B cell (primary cell): ENCODE measurements at regions not wholly inside any gene's neighbourhood (a gene's known extent, or its start where the extent isn't known, plus 50 kb on each side); places are given as distances from the start of the nearest gene placed in this dataset.

Source experiments
- ATAC-seq: fragments of 200-7000 bp; cut with Tn5 transposase; one replicate; pipeline ENCODE4 v1.10.0; 2021; ENCODE audit warnings: low read depth, mild to moderate bottlenecking, moderate number of reproducible peaks, moderate library complexity
- CTCF ChIA-PET: fragments of 350-600 bp; sonication (Branson Sonifier 250); formaldehyde crosslinking; loops from one replicate; lab custom pipeline; 2021; ENCODE audit warnings: antibody characterized with exemption, inconsistent platforms; lab: Charles Lee
- POLR2A ChIA-PET: fragments of 350-600 bp; sonication (Branson Sonifier 250); formaldehyde crosslinking; loops from one replicate; lab custom pipeline; 2021; ENCODE audit warnings: antibody characterized with exemption; lab: Charles Lee
- DNase-seq: peaks from one replicate; pipeline ENCODE4 v3.0.0; 2013
- H2AFZ ChIP-seq: 2 replicates; pipeline ENCODE4 v1.6.1; 2012; ENCODE audit warnings: mild to moderate bottlenecking, low read depth, low read length; ENCODE audit not compliant: insufficient read depth, poor library complexity, severe bottlenecking
- H3K27ac ChIP-seq, 2 donors: 1 replicate in 1 of 2; 2 replicates in 1 of 2; pipeline ENCODE4 v1.5.1; 2012 to 2013; ENCODE audit warnings: low read length in 2 of 2, mild to moderate bottlenecking in 2 of 2, moderate library complexity in 1 of 2
- H3K27me3 ChIP-seq, 4 experiments: fragments of 200-600 bp in 1 of 4; sonication (generic) in 1 of 4; replicated peaks in 1 of 4; 1 replicate in 2 of 4; 2 replicates in 2 of 4; pipeline versions ENCODE4 v1.6.1 to v1.7.0; 2013 to 2016; ENCODE audit warnings: low read length in 3 of 4, mild to moderate bottlenecking in 2 of 4, mixed read lengths in 1 of 4, moderate library complexity in 1 of 4; ENCODE audit not compliant: insufficient read depth in 4 of 4, control insufficient read depth in 3 of 4; ENCODE audit errors: control extremely low read depth in 1 of 4
- H3K36me3 ChIP-seq, 2 experiments: replicated peaks in 1 of 2; 1 replicate in 1 of 2; 2 replicates in 1 of 2; pipeline versions ENCODE4 v1.6.1 to v1.7.1; 2013; ENCODE audit warnings: low read length in 1 of 2; ENCODE audit not compliant: insufficient read depth in 2 of 2, control insufficient read depth in 1 of 2; ENCODE audit errors: control extremely low read depth in 1 of 2, extremely low read depth in 1 of 2
- H3K4me1 ChIP-seq, 2 donors: fragments of 200-600 bp in 1 of 2; sonication (generic) in 1 of 2; 1 replicate in 1 of 2; 2 replicates in 1 of 2; pipeline versions ENCODE4 v1.5.1 to v1.6.1; 2013 to 2017; ENCODE audit warnings: low read length in 2 of 2; ENCODE audit not compliant: control insufficient read depth in 2 of 2, insufficient read depth in 2 of 2
- H3K4me2 ChIP-seq: replicated peaks from 2 replicates; pipeline ENCODE3; 2012; ENCODE audit warnings: mild to moderate bottlenecking, low read depth, low read length; ENCODE audit not compliant: poor library complexity, severe bottlenecking
- H3K4me3 ChIP-seq, 5 experiments: fragments of 200-600 bp in 1 of 5; sonication (generic) in 1 of 5; 1 replicate in 3 of 5; 2 replicates in 2 of 5; pipeline versions ENCODE4 v1.5.1 to v1.7.0; 2011 to 2016; ENCODE audit warnings: low read length in 4 of 5, mild to moderate bottlenecking in 4 of 5, low read depth in 2 of 5, control low read depth in 1 of 5, moderate library complexity in 1 of 5; ENCODE audit not compliant: insufficient read depth in 1 of 5; ENCODE audit errors: control extremely low read depth in 1 of 5, extremely low read depth in 1 of 5
- H3K79me2 ChIP-seq: fragments of 200-600 bp; sonication (generic); one replicate; pipeline ENCODE4 v1.6.0; 2016; ENCODE audit warnings: low read length; ENCODE audit not compliant: control insufficient read depth, insufficient read depth
- H3K9ac ChIP-seq: fragments of 200-600 bp; sonication (generic); 2 replicates; pipeline ENCODE4 v1.6.1; 2017; ENCODE audit warnings: mild to moderate bottlenecking, low read length, moderate library complexity
- H3K9me3 ChIP-seq, 3 donors: one replicate each; pipeline versions ENCODE4 v1.6.1 to v1.7.1; 2013; ENCODE audit warnings: low read length in 2 of 3; ENCODE audit not compliant: control insufficient read depth in 2 of 3, insufficient read depth in 1 of 3; ENCODE audit errors: control extremely low read depth in 1 of 3
- H4K20me1 ChIP-seq: 2 replicates; pipeline ENCODE4 v1.6.0; 2012; ENCODE audit warnings: mild to moderate bottlenecking, low read length; ENCODE audit not compliant: insufficient read depth, control insufficient read depth, poor library complexity, severe bottlenecking
- H3K27ac Mint-ChIP-seq: one replicate; pipeline ENCODE4 v1.8.0; 2021; ENCODE audit warnings: mixed read lengths
- H3K27me3 Mint-ChIP-seq: one replicate; pipeline ENCODE4 v1.8.0; 2021; ENCODE audit warnings: mixed read lengths
- H3K4me1 Mint-ChIP-seq: one replicate; pipeline ENCODE4 v1.8.0; 2021; ENCODE audit warnings: mixed read lengths
- H3K4me3 Mint-ChIP-seq: one replicate; pipeline ENCODE4 v1.8.0; 2021; ENCODE audit warnings: mixed read lengths
- H3K9me3 Mint-ChIP-seq: one replicate; pipeline ENCODE4 v1.8.0; 2022; ENCODE audit warnings: mixed read lengths; ENCODE audit not compliant: insufficient read depth
- CTCF ChIP-seq: fragments of 200-600 bp; IDR thresholded peaks from one replicate; pipeline ENCODE4 v1.8.0; 2022; ENCODE audit warnings: antibody characterized with exemption, mild to moderate bottlenecking
- EZH2 ChIP-seq: IDR thresholded peaks from 2 replicates; pipeline ENCODE4 v1.6.1; 2012; ENCODE audit warnings: borderline replicate concordance, low read depth, mild to moderate bottlenecking, moderate library complexity, low read length; ENCODE audit not compliant: insufficient read depth, poor library complexity, severe bottlenecking
- WGBS: methylation state at CpG from one replicate; pipeline ENCODE4 v1.1.5; 2013; ENCODE audit warnings: missing lambda C conversion rate; ENCODE audit not compliant: insufficient coverage; 5-methylcytosine and 5-hydroxymethylcytosine counted together
- intact Hi-C: fragments of 100-400 bp; cut with micrococcal nuclease; formaldehyde crosslinking; loops from one replicate; pipeline ENCODE4 v1.10.0; 2022

- Histone ChIP-seq H3K9me3 (peaks cover 0 to 12% (median 1%) of the 10 kb centered on the region in 3 donors), H3K27ac (no peak overlapping the region), H3K9ac (no peak overlapping the region), H2AFZ (no peak overlapping the region), H4K20me1 (no peaks in the 10 kb centered on the region), H3K79me2 (no peaks in the 10 kb centered on the region), H3K27me3 (no peaks in the 10 kb centered on the region), H3K4me2 (no peak overlapping the region), H3K36me3 (no peaks in the 10 kb centered on the region), H3K4me1 (no peaks in the 10 kb centered on the region), H3K4me3 (no peak overlapping the region)
- intact Hi-C loops: no loop called here
- no peak for ATAC-seq
- Mint-ChIP-seq H3K9me3 (no peaks in the 10 kb centered on the region), H3K4me1 (no peaks in the 10 kb centered on the region), H3K27me3 (no peaks in the 10 kb centered on the region), H3K27ac (no peak overlapping the region), H3K4me3 (no peak overlapping the region)
- ChIA-PET POLR2A (no interaction called here), CTCF (no interaction called here)
- DNase-seq: no peak
- TF ChIP-seq EZH2: no peak
- TF ChIP-seq CTCF: no peak
These were observed 387.5 kb downstream of the ADCYAP1 start for GRCh38 chr18:1292167-1292566.

- Histone ChIP-seq H3K79me2 (no peaks in the 10 kb centered on the region), H3K9ac (no peak overlapping the region), H3K27ac (no peak overlapping the region), H2AFZ (no peak overlapping the region), H3K27me3 (no peaks in the 10 kb centered on the region), H3K36me3 (no peaks in the 10 kb centered on the region), H3K4me1 (no peaks in the 10 kb centered on the region), H4K20me1 (no peaks in the 10 kb centered on the region), H3K4me2 (no peak overlapping the region), H3K9me3 (peaks cover 0 to 9% (median 1%) of the 10 kb centered on the region in 3 donors), H3K4me3 (no peak overlapping the region)
- intact Hi-C loops: no loop called here
- no peak overlapping the region for H3K4me3 Mint-ChIP-seq
- TF ChIP-seq EZH2 (no peak), CTCF (no peak)
- peaks cover 2% of the 10 kb centered on the region for H3K9me3 Mint-ChIP-seq
- no peaks in the 10 kb centered on the region for H3K4me1 Mint-ChIP-seq
- no peak for ATAC-seq
- POLR2A ChIA-PET: no interaction called here
- CTCF ChIA-PET: no interaction called here
- no peak for DNase-seq
- WGBS: 90% methylated on average over 1 of the region's 4 CpGs
- no peak overlapping the region for H3K27ac Mint-ChIP-seq
- H3K27me3 Mint-ChIP-seq: no peaks in the 10 kb centered on the region
These were observed 389.6 kb downstream of the ADCYAP1 start for GRCh38 chr18:1294229-1294628.
